IPS-15b (cell line): ENCODE measurements at regions not wholly inside any gene's neighbourhood (a gene's known extent, or its start where the extent isn't known, plus 50 kb on each side); places are given as distances from the start of the nearest gene placed in this dataset.

Source experiments
- H3K27me3 ChIP-seq: one replicate; pipeline ENCODE4 v1.6.1; 2013; ENCODE audit warnings: low read length; ENCODE audit not compliant: control insufficient read depth, insufficient read depth
- H3K36me3 ChIP-seq: one replicate; pipeline ENCODE4 v1.6.1; 2013; ENCODE audit warnings: low read length; ENCODE audit not compliant: control insufficient read depth, insufficient read depth
- H3K4me1 ChIP-seq: one replicate; pipeline ENCODE4 v1.6.1; 2013; ENCODE audit warnings: mild to moderate bottlenecking, low read length; ENCODE audit not compliant: control insufficient read depth, insufficient read depth
- H3K4me3 ChIP-seq: one replicate; pipeline ENCODE4 v1.5.1; 2013; ENCODE audit warnings: low read depth, low read length
- H3K9ac ChIP-seq: one replicate; pipeline ENCODE4 v1.6.1; 2013; ENCODE audit warnings: low read depth, mild to moderate bottlenecking, low read length
- H3K9me3 ChIP-seq: one replicate; pipeline ENCODE4 v1.6.1; 2013; ENCODE audit warnings: mild to moderate bottlenecking, low read length; ENCODE audit not compliant: control insufficient read depth, insufficient read depth

DNA sequence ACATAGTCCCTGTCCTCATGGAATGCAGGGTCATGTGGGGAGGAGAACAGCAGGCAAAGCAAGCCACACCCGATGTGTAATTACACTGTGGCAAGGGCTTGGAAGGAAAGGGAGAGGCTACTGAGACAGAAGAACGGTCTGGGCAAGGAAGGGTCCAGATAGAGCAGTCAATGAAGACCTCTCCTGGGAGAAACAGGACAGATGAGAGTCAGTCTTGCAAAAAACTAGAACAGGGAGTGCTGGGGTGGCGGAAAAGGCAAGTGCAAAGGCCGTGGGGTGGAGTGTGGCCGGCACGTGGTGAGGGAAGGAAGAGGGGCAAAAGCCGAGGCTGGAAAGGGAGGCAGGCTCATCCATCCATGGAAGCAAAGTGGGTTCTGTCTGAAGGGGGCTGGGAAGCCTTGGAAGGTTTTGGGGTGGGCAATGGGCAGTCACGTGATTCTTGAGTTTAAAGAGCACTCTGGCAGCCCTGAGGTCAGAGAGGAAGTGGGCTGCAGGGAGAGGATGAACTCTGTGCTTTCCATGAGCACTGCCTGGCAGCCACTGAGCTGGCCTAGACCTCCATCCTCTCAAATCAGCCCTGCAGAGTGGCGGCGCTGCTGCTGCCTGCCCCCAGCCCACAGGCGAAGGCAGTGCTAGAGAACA is 182.2 kb downstream of the INHBB start:
- peaks cover 9% of the 10 kb centered on the region for H3K4me1 ChIP-seq

DNA sequence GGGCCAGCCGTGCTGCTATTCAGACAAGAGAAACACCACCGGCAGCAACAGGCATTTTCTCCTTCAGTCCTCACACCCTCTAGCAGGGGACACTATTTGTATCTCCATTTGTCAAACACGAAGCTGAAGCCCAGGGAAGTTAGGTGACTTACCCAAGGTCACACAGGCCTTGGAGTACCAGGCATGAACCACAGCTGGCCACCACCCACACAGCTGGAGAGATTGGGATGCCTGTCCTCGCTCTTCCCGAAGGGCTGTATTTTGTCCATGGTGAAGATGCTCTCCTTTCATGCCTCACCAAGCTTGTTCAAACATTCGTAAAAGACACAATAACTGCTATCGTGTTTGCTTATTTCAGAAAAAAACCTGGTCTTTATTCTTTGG is 182.7 kb downstream of the INHBB start:
- H3K36me3 ChIP-seq, result no peaks in the 10 kb centered on the region
- H3K9ac ChIP-seq, result no peak overlapping the region
- no peaks in the 10 kb centered on the region for H3K9me3 ChIP-seq
- H3K4me3 ChIP-seq, result no peak overlapping the region
- H3K27me3 ChIP-seq, result peaks cover 10% of the 10 kb centered on the region
- H3K4me1 ChIP-seq, result peaks cover 9% of the 10 kb centered on the region

More for the DNA sequence above, 182.2 kb downstream of the INHBB start:
- H3K27me3 ChIP-seq, result peaks cover 10% of the 10 kb centered on the region
- no peak overlapping the region for H3K9ac ChIP-seq
- H3K4me3 ChIP-seq, result no peak overlapping the region
- H3K9me3 ChIP-seq, result no peaks in the 10 kb centered on the region
- no peaks in the 10 kb centered on the region for H3K36me3 ChIP-seq

DNA sequence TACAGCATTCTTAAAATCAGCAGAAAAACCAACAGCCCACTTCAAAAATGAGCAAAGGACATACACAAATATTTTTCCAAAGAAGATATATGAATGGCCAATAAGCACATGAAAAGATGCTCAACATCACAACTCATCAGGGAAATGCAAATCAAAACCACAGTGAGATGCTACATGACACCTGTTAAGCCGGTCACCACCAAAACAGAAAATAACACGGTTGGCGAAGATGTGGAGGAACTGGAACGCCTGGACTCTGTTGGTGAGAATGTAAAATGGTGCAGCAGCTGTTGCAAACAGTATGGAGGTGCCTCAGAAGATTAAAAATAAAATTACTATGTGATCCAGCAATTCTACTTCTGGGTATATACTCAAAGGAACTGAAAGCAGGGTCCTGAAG is 184.8 kb downstream of the INHBB start:
- H3K9ac ChIP-seq, result no peak overlapping the region
- H3K36me3 ChIP-seq, result no peaks in the 10 kb centered on the region
- H3K4me1 ChIP-seq, result peaks cover 8% of the 10 kb centered on the region
- H3K27me3 ChIP-seq, result peaks cover 6% of the 10 kb centered on the region
- no peaks in the 10 kb centered on the region for H3K9me3 ChIP-seq
- H3K4me3 ChIP-seq, result no peak overlapping the region

DNA sequence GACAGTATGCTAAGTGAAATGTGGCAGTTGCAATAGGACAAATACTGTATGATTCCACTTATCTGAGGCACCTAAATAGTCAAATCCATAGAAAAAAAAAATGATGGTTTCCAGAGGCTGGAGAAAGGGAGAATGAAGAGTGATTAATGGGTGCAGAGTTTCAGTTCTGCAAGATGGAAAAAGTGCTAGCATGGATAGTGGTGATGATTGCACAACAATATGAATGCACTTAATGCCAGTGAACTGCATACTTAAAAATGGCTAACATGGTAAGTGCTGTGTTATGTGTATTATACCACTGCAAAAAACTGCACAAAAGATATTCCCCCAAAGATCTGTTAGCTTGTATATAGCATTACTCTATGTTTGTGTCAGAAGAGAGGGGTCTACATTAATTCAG is 185.4 kb downstream of the INHBB start:
- Histone ChIP-seq H3K4me3 (no peak overlapping the region), H3K4me1 (peaks cover 3% of the 10 kb centered on the region), H3K27me3 (peaks cover 6% of the 10 kb centered on the region), H3K36me3 (no peaks in the 10 kb centered on the region), H3K9me3 (no peaks in the 10 kb centered on the region), H3K9ac (no peak overlapping the region)

DNA sequence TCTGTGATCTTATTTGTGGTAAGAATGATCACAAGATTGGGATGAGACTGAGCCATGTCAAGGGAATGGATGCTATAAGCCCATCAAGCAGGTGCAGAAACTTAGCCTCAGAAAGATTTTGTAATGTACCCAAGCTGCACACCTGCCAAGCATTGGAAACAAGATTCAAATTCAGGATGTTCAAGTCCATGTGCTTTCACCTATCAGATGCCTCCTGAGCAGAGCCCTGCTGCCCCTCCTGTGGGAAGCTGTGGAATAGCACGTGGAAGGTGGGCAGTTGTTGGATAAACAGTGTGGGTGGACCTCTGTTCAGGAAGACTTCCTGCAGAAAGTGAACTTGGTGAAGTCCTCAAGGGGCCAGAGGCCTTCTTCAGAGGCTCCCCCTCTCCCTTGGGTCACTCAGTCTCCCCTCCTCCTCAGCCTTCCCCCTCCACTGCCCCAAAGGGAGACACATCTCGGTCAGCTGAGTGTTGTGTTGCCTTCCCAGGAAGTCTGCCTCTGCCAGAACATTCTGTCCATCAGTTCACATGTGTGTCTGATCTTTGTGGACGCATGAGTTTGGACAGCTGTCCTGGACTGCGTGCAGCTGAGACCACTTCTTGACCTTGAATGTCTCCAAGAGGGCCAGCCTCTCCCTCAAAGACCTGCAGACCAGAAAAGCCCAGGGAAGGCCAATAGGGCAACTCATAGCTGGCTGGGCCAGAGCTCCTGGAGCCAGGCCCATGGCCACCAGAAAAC is 186.1 kb downstream of the INHBB start:
- peaks cover 4% of the 10 kb centered on the region for H3K27me3 ChIP-seq
- no peaks in the 10 kb centered on the region for H3K9me3 ChIP-seq
- H3K36me3 ChIP-seq, result no peaks in the 10 kb centered on the region
- H3K4me3 ChIP-seq, result no peak overlapping the region
- no peak overlapping the region for H3K9ac ChIP-seq
- H3K4me1 ChIP-seq, result no peaks in the 10 kb centered on the region

DNA sequence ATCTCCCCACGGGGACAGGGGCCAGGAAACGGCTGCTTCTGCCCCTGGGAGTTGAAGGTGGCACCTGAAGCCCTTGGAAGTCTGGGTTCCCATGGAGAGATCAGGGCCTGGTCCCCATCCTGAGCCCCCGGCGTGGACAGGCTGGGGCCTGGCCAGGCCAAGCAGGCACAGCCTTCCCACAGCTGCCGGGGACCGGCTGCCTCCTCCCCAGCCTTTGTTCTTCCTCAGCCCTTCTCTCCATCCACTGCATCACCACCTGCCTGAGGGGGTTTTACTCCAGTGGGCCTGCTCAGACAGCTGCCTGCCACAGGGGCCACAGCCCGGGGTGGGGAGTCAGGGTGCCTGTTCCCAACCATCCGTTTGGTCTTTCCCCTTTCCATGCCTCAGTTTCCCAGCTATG is 187.7 kb downstream of the INHBB start:
- Histone ChIP-seq H3K4me3 (no peak overlapping the region), H3K36me3 (no peaks in the 10 kb centered on the region), H3K9me3 (no peaks in the 10 kb centered on the region), H3K4me1 (no peaks in the 10 kb centered on the region), H3K27me3 (peaks cover 6% of the 10 kb centered on the region), H3K9ac (no peak overlapping the region)

DNA sequence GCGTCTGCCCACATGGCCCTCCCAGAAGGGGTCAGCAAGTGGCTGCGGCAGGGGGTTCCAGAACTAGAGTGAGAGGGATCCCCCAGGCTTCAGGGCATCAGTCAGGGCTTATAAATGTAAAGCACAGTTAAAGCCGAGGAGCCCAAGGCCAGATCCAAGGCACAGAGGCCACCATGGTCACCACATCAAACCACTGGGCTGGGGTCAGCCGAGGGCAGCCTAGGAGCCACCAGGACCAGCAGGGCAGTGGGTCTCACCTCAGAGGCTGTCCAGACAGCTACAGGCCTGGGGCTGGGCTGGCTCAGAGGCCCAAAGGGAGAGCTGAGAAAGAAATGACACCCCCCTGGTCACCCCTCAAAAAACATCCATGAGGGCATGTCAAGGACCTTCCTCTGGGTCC is 188.5 kb downstream of the INHBB start:
- Histone ChIP-seq H3K9me3 (no peaks in the 10 kb centered on the region), H3K36me3 (no peaks in the 10 kb centered on the region), H3K4me1 (no peaks in the 10 kb centered on the region), H3K9ac (no peak overlapping the region), H3K27me3 (peaks cover 7% of the 10 kb centered on the region), H3K4me3 (no peak overlapping the region)

DNA sequence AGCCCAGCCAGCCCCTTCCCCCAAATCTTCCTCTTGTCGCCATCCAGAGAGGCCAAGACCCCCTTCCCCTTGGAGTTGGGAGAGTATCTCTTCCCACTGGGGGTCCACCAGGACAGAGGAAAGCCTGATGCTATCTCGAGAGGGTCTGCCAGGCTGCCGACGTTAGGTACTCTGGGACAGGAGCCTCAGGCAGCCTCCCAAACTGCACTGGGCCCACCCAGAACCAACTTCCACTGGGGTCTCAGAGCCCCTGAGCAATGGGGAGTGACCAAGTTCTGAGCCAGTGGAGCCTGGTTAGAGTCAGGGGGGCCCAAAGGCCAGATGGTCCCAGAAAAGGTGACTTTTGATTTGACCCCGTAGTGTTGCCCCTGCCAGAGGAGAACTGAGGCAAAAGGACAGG is 189.1 kb downstream of the INHBB start:
- H3K4me1 ChIP-seq, result no peaks in the 10 kb centered on the region
- H3K9me3 ChIP-seq, result no peaks in the 10 kb centered on the region
- no peak overlapping the region for H3K9ac ChIP-seq
- no peak overlapping the region for H3K4me3 ChIP-seq
- H3K27me3 ChIP-seq, result peaks cover 7% of the 10 kb centered on the region
- no peaks in the 10 kb centered on the region for H3K36me3 ChIP-seq

DNA sequence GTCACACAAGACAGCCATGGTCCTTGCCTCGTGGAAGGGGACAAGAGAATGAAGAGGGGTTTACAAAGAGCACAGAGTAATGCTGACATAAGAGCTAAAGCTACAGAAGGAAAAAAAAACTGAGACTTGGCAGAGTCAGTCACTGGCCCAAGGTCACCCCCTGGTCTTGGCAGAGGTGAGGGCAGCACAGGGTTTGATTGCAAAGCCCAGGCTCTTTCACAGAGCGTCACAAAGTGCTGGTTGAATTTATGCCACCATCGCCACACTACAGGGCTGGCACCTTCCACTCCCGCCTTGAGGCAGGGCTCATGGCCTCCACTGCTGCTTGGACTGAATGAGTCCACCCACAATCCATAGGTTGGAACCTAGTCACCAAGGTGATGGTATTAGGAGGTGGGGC is 190.2 kb downstream of the INHBB start:
- H3K9me3 ChIP-seq, result no peaks in the 10 kb centered on the region
- H3K4me3 ChIP-seq, result no peak overlapping the region
- no peaks in the 10 kb centered on the region for H3K4me1 ChIP-seq
- no peaks in the 10 kb centered on the region for H3K36me3 ChIP-seq
- H3K9ac ChIP-seq, result no peak overlapping the region
- H3K27me3 ChIP-seq, result peaks cover 7% of the 10 kb centered on the region

DNA sequence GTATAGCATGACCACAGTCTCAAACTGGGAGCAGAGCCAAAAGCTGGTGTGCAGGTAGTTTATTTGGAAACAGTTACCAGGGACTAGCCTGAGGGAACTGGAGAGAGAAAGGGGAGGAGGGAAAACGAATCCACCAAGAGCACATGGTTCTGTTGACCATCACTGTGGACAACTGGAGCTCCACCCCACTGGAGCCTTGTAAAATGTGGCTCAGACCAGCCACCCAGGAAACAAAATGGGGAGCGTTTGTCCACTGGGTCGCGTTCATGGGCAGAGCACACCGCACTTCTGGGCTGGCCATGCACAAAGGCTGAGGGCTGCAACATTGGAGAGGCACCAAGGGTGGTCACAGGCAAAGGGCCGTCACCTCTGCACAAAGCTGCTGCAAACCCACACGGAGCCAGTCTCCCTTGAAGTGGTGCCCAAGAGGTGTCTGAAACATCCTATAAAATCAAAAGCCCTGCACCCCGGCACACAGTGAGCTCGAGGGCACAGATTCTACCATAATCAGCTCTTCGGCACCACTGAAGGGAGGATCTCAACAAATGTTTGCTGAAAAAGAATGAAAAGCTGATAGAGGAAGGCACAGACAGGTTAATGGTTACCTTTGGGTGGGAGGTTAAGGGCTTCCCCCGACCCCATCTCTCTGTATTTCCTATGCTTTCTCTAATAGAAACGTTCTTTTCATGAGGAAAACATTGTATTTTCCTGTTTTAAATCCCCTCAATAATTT is 192.9 kb downstream of the INHBB start:
- no peaks in the 10 kb centered on the region for H3K9me3 ChIP-seq
- H3K36me3 ChIP-seq, result no peaks in the 10 kb centered on the region
- no peak overlapping the region for H3K4me3 ChIP-seq
- H3K4me1 ChIP-seq, result no peaks in the 10 kb centered on the region
- peaks cover 3% of the 10 kb centered on the region for H3K27me3 ChIP-seq
- H3K9ac ChIP-seq, result no peak overlapping the region

DNA sequence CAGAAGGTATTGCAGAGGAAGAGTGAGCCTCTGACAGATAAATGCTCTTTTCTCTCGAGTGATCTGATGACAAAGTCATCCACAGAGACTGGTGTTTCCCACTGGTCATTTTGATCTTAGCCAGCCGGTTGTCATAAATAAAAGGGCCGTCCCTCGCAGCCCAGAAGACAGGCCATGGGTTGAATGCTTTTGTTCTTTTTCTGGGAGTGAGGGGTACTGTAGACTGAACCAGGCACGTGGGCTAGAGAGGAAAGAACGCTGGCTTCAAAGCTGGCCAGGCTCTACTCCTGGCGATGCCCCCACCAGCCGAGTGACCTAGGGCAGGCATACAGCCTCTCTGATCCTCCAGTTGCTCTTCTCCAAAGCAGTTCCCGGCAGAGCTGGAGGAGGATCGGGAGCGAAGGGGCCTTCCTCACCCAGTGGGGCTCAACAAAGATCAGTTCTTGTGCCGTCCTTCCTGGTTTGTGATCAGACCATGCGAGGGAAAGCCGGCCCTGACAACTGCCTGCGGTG is 193.5 kb downstream of the INHBB start:
- peaks cover 3% of the 10 kb centered on the region for H3K27me3 ChIP-seq
- H3K9me3 ChIP-seq, result no peaks in the 10 kb centered on the region
- no peak overlapping the region for H3K4me3 ChIP-seq
- no peaks in the 10 kb centered on the region for H3K36me3 ChIP-seq
- H3K9ac ChIP-seq, result no peak overlapping the region
- no peaks in the 10 kb centered on the region for H3K4me1 ChIP-seq
